Psoas muscle (tissue), 7 donors: ENCODE measurements at regions not wholly inside any gene's neighbourhood (a gene's known extent, or its start where the extent isn't known, plus 50 kb on each side); places are given as distances from the start of the nearest gene placed in this dataset.

Experiments used
- ATAC-seq, 4 donors: fragments of 200-7000 bp; cut with Tn5 transposase; one replicate each; pipeline ENCODE4 v1.9.1; 2020; ENCODE audit warnings: moderate library complexity in 3 of 4, mild to moderate bottlenecking in 2 of 4
- DNase-seq, 2 donors: peaks; one replicate each; pipeline ENCODE4 v3.0.0-alpha.2; 2020
- H3K27ac ChIP-seq: fragments of 200-600 bp; one replicate; pipeline ENCODE4 v1.8.0; 2022
- H3K27me3 ChIP-seq, 3 donors: fragments of 200-600 bp in 1 of 3; one replicate each; pipeline versions ENCODE4 v1.6.1 to v1.8.0; 2013 to 2022; ENCODE audit warnings: low read length in 2 of 3, mild to moderate bottlenecking in 2 of 3, moderate library complexity in 1 of 3; ENCODE audit not compliant: insufficient read depth in 3 of 3
- H3K36me3 ChIP-seq, 2 donors: fragments of 200-600 bp in 1 of 2; one replicate each; pipeline versions ENCODE4 v1.6.1 to v1.8.0; 2013 to 2022; ENCODE audit warnings: low read depth in 1 of 2, mild to moderate bottlenecking in 1 of 2, moderate library complexity in 1 of 2; ENCODE audit not compliant: insufficient read depth in 1 of 2
- H3K4me1 ChIP-seq: fragments of 200-600 bp; one replicate; pipeline ENCODE4 v1.8.0; 2022
- H3K4me3 ChIP-seq: fragments of 200-600 bp; one replicate; pipeline ENCODE4 v1.8.0; 2022; ENCODE audit warnings: mild to moderate bottlenecking
- H3K9me3 ChIP-seq: fragments of 200-600 bp; one replicate; pipeline ENCODE4 v1.8.0; 2022
- WGBS, 3 donors: extraction: QIAGEN DNeasy Blood & Tissue Kit; methylation state at CpG; one replicate each; pipeline versions ENCODE4 v1.1.6 to v1.1.7; 2013; 5-methylcytosine and 5-hydroxymethylcytosine counted together
- intact Hi-C, 2 donors: fragments of 100-400 bp; cut with DNase I; formaldehyde crosslinking; loops; one replicate each; pipeline versions ENCODE4 v1.11.0 to v1.14.2; 2022
- TF ChIP-seq, protein P1 (sequence below): fragments of 200-600 bp; IDR thresholded peaks from one replicate; pipeline ENCODE4 v1.8.0; 2022; ENCODE audit warnings: antibody characterized with exemption
- donor health status: healthy with polysubstance abuse.
- donor health status: DM: no; HTN: no; CAD: no; lungs with moderate emphysema.
- donor health status: Bipolar disorder and iron deficiency.
- donor health status: healthy.
- donor health status: DM: yes; HTN: yes; CAD: no.
- donor health status: DM: no; HTN: no; CAD: no.
- donor health status: DM: yes; HTN: yes; CAD: no.

DNA sequence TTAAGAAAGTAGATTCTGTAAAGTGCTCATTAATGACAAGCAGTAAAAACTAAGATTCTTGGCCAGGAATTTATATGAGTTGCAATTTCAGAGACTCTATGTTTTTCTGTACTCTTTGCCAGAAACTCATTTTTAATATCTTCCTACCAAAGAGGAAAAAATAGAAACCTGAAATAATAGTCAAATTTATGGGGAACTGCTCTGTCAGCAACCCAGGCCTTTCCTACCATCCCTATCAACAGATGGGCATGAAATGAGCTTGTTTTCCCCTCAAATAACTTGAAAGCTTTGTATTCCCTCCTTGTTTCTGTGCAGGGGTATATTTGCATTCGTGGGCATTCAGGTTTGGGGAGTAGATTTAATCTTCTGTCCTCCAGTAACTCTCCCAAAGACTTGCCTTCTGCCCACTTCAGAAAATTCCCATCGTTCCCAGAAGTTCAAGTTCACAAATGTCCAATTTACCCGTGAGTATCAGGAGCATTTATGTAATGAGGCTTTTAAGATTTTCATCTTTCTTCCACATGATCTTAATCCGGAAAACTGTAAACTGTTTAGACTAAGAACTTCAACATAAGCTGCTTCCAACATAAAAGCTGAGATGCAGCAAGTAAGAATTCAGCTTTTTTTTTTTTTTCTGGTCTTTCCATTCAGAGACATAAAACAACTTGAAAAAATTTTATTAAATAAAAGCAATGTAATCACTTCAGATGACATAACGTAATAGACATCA, 363.1 kb downstream of the EFNB2 start:
- Histone ChIP-seq H3K36me3 (no peaks in the 10 kb centered on the region), H3K4me3 (no peak overlapping the region), H3K9me3 (no peaks in the 10 kb centered on the region), H3K4me1 (no peaks in the 10 kb centered on the region), H3K27ac (no peak overlapping the region), H3K27me3 (peaks cover 0 to 2% (median 0%) of the 10 kb centered on the region in 3 donors)
- ATAC-seq: no peak
- TF ChIP-seq, protein P1, sequence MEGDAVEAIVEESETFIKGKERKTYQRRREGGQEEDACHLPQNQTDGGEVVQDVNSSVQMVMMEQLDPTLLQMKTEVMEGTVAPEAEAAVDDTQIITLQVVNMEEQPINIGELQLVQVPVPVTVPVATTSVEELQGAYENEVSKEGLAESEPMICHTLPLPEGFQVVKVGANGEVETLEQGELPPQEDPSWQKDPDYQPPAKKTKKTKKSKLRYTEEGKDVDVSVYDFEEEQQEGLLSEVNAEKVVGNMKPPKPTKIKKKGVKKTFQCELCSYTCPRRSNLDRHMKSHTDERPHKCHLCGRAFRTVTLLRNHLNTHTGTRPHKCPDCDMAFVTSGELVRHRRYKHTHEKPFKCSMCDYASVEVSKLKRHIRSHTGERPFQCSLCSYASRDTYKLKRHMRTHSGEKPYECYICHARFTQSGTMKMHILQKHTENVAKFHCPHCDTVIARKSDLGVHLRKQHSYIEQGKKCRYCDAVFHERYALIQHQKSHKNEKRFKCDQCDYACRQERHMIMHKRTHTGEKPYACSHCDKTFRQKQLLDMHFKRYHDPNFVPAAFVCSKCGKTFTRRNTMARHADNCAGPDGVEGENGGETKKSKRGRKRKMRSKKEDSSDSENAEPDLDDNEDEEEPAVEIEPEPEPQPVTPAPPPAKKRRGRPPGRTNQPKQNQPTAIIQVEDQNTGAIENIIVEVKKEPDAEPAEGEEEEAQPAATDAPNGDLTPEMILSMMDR: no peak
- intact Hi-C loops: no loop called here
- DNase-seq: no peak
- WGBS, 3 donors: 71 to 81% (median 74%) methylated on average over 5 of the region's 5 CpGs

DNA sequence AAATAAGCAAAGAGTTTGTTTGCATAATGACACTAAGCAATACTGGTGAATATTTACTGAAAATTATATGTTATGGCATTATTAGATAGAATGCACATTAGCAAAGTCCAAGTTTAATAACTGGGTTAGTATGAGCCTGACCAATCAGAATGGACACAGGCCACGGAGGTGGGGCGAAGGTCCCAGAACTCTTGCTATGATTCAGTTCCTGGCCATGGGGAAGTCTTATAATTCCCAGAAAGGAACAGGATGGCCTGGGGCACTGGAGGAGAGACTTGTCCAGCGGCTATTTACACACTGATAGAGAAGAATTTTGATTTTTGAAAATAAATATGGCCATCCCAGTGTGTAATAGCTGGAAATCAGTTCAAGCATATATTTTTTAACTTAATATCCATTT, 372.0 kb downstream of the EFNB2 start:
- no peaks in the 10 kb centered on the region for H3K36me3 ChIP-seq
- 72 to 91% (median 79%) methylated on average over 3 of the region's 3 CpGs for WGBS, 3 donors
- TF ChIP-seq, protein P1: no peak
- H3K27me3 ChIP-seq: peaks cover 0 to 5% (median 0%) of the 10 kb centered on the region in 3 donors
- no peaks in the 10 kb centered on the region for H3K9me3 ChIP-seq
- H3K4me3 ChIP-seq: no peak overlapping the region
- intact Hi-C loops: no loop called here
- no peak overlapping the region for H3K27ac ChIP-seq
- H3K4me1 ChIP-seq: no peaks in the 10 kb centered on the region
- DNase-seq: no peak
- ATAC-seq: no peak

DNA sequence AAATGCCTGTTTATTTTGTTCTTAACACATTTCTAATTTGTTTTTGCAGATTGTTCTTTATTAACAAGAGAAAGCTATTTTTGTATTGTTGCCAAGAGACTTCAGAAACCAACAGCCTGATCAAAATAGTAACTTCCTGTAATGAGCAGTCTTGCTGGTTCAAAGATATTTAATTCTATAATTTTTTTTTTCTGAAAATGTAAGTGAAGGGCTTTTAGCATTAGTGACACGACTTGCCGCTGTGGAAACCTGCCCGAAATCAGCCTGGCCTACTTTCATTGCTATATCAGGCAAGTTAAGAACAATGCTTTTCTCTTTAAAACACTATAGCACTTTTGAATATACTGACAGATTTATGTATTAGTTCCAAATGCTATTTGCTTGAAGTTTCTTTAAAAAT, 374.3 kb downstream of the EFNB2 start:
- DNase-seq (no peak), ATAC-seq (no peak)
- Histone ChIP-seq H3K36me3 (no peaks in the 10 kb centered on the region), H3K9me3 (no peaks in the 10 kb centered on the region), H3K4me1 (no peaks in the 10 kb centered on the region), H3K4me3 (no peak overlapping the region), H3K27me3 (no peaks in the 10 kb centered on the region), H3K27ac (no peak overlapping the region)
- intact Hi-C loops: no loop called here
- TF ChIP-seq, protein P1: no peak
- whole genome bisulfite sequencing, 3 donors: 25 to 27% (median 27%) methylated on average over 3 of the region's 3 CpGs

DNA sequence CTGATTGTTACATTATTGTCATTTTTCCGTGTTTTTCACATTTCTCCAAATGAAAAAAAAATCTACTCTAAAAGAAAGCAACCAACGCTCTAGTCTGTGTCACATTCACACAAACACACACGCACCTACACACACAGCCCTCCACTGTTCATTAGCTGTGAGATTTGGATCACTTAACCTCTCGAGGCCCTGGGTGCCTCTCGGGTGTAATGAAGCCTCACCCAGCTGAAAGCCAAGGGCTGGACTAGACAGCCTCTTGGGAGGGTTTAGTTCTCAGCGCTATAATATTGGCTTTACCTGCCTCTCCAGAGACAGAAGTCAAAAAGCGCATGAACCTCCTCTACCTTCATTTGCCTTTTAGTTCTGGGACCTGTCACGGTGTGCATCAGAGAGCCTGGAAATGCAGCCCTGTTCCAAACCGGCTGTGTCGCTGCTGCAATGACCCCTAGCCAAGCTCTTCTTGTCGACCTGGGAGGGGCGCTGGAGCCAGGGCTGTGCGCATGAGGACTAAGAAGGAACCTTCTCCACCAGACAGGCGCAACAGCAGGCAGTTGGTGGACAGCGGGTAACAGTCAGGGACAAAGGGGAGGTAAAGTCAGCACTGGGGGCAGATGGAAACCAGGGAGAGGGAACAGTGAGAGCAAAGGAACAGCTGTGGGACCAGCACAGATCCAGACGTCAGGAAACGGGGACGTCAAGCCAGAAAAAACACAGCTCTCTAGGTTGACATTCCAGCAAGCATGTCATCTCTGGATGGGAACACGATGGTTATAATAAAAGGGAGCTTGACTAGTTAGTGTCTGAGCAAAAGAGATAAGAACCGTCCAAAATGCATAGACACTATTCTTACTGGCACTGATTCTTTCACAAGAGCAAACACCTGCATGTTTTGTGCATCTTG, 375.9 kb downstream of the EFNB2 start:
- Histone ChIP-seq H3K4me3 (no peak overlapping the region), H3K27me3 (no peaks in the 10 kb centered on the region), H3K27ac (no peak overlapping the region), H3K4me1 (no peaks in the 10 kb centered on the region), H3K36me3 (no peaks in the 10 kb centered on the region), H3K9me3 (no peaks in the 10 kb centered on the region)
- DNase-seq: no peak
- TF ChIP-seq, protein P1: no peak
- intact Hi-C loops: no loop called here
- 63 to 70% (median 64%) methylated on average over 20 of the region's 20 CpGs for WGBS, 3 donors
- no peak for ATAC-seq
